Keratinocyte (primary cell): ENCODE measurements at regions not wholly inside any gene's neighbourhood (a gene's known extent, or its start where the extent isn't known, plus 50 kb on each side); places are given as distances from the start of the nearest gene placed in this dataset.
"Not testable (repeated sequence)": the region's sequence is repeated elsewhere in the genome, so short reads cannot be mapped to it uniquely, and the experiment has no call there.

ENCODE experiments used
- DNase-seq: peaks from one replicate; pipeline ENCODE4 v3.0.0-alpha.2; 2011; ENCODE audit warnings: low read depth, missing footprints, low spot score
- FAIRE-seq: peaks from 2 replicates; lab custom pipeline; 2011; peaks lifted over from hg19 to GRCh38; lab: Jason Lieb, UNC
- H2AFZ ChIP-seq: 2 replicates; pipeline ENCODE4 v1.6.0; 2012; ENCODE audit warnings: low read length, control low read depth, inconsistent platforms; ENCODE audit not compliant: control insufficient read depth
- H3K27ac ChIP-seq: 2 replicates; pipeline ENCODE4 v1.5.1; 2011; ENCODE audit warnings: low read length; ENCODE audit not compliant: control insufficient read depth, insufficient read depth
- H3K27me3 ChIP-seq: 3 replicates; pipeline ENCODE4 v1.6.0; 2011; ENCODE audit warnings: low read length; ENCODE audit not compliant: control insufficient read depth, insufficient read depth; ENCODE audit errors: extremely low read depth
- H3K36me3 ChIP-seq, 2 experiments: 2 replicates in 1 of 2; 3 replicates in 1 of 2; pipeline ENCODE4 v1.5.1; 2011; ENCODE audit warnings: low read length in 2 of 2, mild to moderate bottlenecking in 1 of 2; ENCODE audit not compliant: control insufficient read depth in 2 of 2, insufficient read depth in 2 of 2; ENCODE audit errors: extremely low read depth in 1 of 2
- H3K4me1 ChIP-seq: 3 replicates; pipeline ENCODE4 v1.5.1; 2011; ENCODE audit warnings: low read length; ENCODE audit not compliant: control insufficient read depth, insufficient read depth; ENCODE audit errors: extremely low read depth
- H3K4me2 ChIP-seq: 3 replicates; pipeline ENCODE4 v1.6.0; 2011; ENCODE audit warnings: low read depth, low read length; ENCODE audit not compliant: control insufficient read depth, insufficient read depth; ENCODE audit errors: extremely low read depth
- H3K4me3 ChIP-seq, 3 experiments: fragments of 200-600 bp in 1 of 3; sonication (generic) in 1 of 3; 2 replicates in 2 of 3; 3 replicates in 1 of 3; pipeline ENCODE4 v1.5.1; 2011 to 2016; ENCODE audit warnings: low read length in 3 of 3, mild to moderate bottlenecking in 3 of 3, control low read depth in 2 of 3, inconsistent platforms in 1 of 3, low read depth in 1 of 3, mixed read lengths in 1 of 3, mixed run types in 1 of 3, moderate library complexity in 1 of 3; ENCODE audit not compliant: control insufficient read depth in 2 of 3, insufficient read depth in 2 of 3; ENCODE audit errors: extremely low read depth in 1 of 3
- H3K79me2 ChIP-seq: 2 replicates; pipeline ENCODE4 v1.6.0; 2012; ENCODE audit warnings: low read length; ENCODE audit not compliant: control insufficient read depth, insufficient read depth
- H3K9ac ChIP-seq: 3 replicates; pipeline ENCODE4 v1.6.0; 2011; ENCODE audit warnings: low read length; ENCODE audit not compliant: control insufficient read depth, insufficient read depth; ENCODE audit errors: extremely low read depth
- H3K9me1 ChIP-seq: 3 replicates; pipeline ENCODE4 v1.6.0; 2011; ENCODE audit warnings: low read length; ENCODE audit not compliant: control insufficient read depth, insufficient read depth; ENCODE audit errors: extremely low read depth
- H3K9me3 ChIP-seq: 2 replicates; pipeline ENCODE4 v1.5.1; 2012; ENCODE audit warnings: low read depth, low read length; ENCODE audit not compliant: control insufficient read depth
- H4K20me1 ChIP-seq: 3 replicates; pipeline ENCODE4 v1.6.0; 2011; ENCODE audit warnings: low read length; ENCODE audit not compliant: control insufficient read depth, insufficient read depth; ENCODE audit errors: extremely low read depth
- dilution Hi-C: fragments of 300-500 bp; cut with MboI; formaldehyde crosslinking; loops from one replicate; pipeline ENCODE4 v1.7.0; 2020; ENCODE audit warnings: low sequenced_read_pairs; ENCODE audit not compliant: extremely low pct_ligation_motif_present

GRCh38 chr1:83154306-83154705 lies 844.6 kb downstream of the TTLL7 start:
- H3K9me1 ChIP-seq, H4K20me1 ChIP-seq, H2AFZ ChIP-seq, H3K79me2 ChIP-seq, H3K27me3 ChIP-seq, DNase-seq, H3K9ac ChIP-seq, H3K4me3 ChIP-seq, H3K4me1 ChIP-seq, H3K4me2 ChIP-seq, dilution Hi-C loops, H3K36me3 ChIP-seq, H3K27ac ChIP-seq, H3K9me3 ChIP-seq: not testable (repeated sequence)
- FAIRE-seq = peak; percentile 99

- peak; percentile 100 for FAIRE-seq
- H3K27ac ChIP-seq, H2AFZ ChIP-seq, H3K4me3 ChIP-seq, H3K9ac ChIP-seq, H3K27me3 ChIP-seq, H3K79me2 ChIP-seq, H3K9me1 ChIP-seq, DNase-seq, H3K4me1 ChIP-seq, H3K4me2 ChIP-seq, H3K36me3 ChIP-seq, H4K20me1 ChIP-seq, dilution Hi-C loops, H3K9me3 ChIP-seq: not testable (repeated sequence)
Measured at GRCh38 chr1:83151167-83151898, 847.6 kb downstream of the TTLL7 start.

GRCh38 chr1:83150479-83150878 lies 848.5 kb downstream of the TTLL7 start:
- H3K27ac ChIP-seq, H3K4me2 ChIP-seq, dilution Hi-C loops, H3K27me3 ChIP-seq, H3K4me3 ChIP-seq, H3K9ac ChIP-seq, H3K9me3 ChIP-seq, H3K79me2 ChIP-seq, FAIRE-seq, H3K9me1 ChIP-seq, H3K4me1 ChIP-seq, H3K36me3 ChIP-seq, H4K20me1 ChIP-seq, DNase-seq: not testable (repeated sequence)
- H2AFZ ChIP-seq = peak overlapping the region; percentile 33

- H3K4me2 ChIP-seq, H3K9me1 ChIP-seq, H3K27me3 ChIP-seq, H3K4me3 ChIP-seq, H3K27ac ChIP-seq, H3K36me3 ChIP-seq, dilution Hi-C loops, H3K79me2 ChIP-seq, H3K9me3 ChIP-seq, H3K9ac ChIP-seq, H4K20me1 ChIP-seq, DNase-seq, H3K4me1 ChIP-seq, FAIRE-seq, H2AFZ ChIP-seq: not testable (repeated sequence)
Measured at GRCh38 chr1:83145820-83146219, 853.1 kb downstream of the TTLL7 start.

GRCh38 chr1:83142802-83143201 lies 856.1 kb downstream of the TTLL7 start:
- H3K9me3 ChIP-seq, H3K4me3 ChIP-seq, H2AFZ ChIP-seq, H3K4me2 ChIP-seq, DNase-seq, H3K9me1 ChIP-seq, H4K20me1 ChIP-seq, H3K27ac ChIP-seq, H3K36me3 ChIP-seq, H3K27me3 ChIP-seq, H3K79me2 ChIP-seq, H3K4me1 ChIP-seq, dilution Hi-C loops, H3K9ac ChIP-seq: not testable (repeated sequence)
- peak; percentile 5 for FAIRE-seq
